GM19467 (cell line): ENCODE measurements at regions not wholly inside any gene's neighbourhood (a gene's known extent, or its start where the extent isn't known, plus 50 kb on each side); places are given as distances from the start of the nearest gene placed in this dataset.
"Not testable (repeated sequence)": the region's sequence is repeated elsewhere in the genome, so short reads cannot be mapped to it uniquely, and the experiment has no call there.

Source experiments
- ATAC-seq: cut with Tn5 transposase; IDR thresholded peaks from one replicate; pipeline ENCODE4 v1.9.1; 2021; ENCODE audit warnings: mild to moderate bottlenecking, moderate library complexity; ENCODE audit not compliant: unreplicated experiment

DNA sequence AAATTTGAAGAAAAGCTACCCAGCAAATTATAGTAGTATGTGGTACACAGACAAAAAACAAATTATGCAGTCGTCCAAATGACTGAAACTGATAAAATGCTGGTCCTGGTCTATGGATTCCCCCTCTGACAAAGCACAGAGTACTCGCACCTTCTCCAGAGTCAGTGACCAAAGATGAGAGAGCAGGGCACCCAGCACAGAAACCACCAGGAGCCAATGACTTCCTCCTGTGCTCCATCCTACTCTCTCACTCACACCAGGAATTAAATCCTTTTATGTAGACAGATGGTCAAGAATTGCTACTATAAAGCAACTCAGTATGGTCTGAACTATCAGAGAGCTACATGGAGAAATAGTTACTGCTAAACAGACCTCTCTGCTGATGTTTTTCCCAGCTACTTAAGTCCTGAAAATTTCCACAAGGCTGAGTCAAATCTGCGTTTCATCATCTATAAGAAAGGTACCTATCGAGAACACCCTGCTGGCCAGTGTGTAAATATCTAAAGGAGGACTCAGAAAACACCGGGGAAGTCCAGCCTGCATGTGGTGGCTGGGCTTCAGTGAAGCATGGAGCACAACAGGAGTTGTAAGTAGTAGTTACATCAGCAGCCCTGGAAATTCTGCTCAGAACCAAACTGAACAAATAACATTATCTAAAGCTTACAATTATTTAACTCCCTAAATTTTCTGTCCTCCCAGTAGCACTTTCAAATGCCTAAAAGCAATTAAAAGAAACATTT lies 84.5 kb upstream of the FBXO28 start:
- peak; percentile 69 for ATAC-seq

DNA sequence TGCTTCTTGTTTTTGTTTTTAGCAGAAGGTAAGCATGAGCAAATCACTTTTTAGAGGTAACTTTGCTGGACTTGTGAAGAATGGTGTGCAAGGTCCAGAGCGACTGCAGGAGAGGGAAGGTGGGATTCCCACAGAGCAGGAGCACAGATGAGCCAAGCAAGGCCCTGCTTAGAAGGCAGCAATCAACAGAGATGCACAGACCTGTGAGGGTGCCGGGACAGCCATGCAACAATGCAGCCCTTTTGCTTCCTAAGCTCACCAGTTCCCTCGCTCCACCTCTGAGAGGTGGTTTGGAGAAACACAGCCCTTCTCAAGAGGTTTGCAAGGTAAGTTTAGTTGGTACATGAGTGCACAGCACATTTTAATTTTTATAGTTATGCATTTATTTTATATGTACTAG lies 85.1 kb upstream of the FBXO28 start:
- not testable (repeated sequence) for ATAC-seq

DNA sequence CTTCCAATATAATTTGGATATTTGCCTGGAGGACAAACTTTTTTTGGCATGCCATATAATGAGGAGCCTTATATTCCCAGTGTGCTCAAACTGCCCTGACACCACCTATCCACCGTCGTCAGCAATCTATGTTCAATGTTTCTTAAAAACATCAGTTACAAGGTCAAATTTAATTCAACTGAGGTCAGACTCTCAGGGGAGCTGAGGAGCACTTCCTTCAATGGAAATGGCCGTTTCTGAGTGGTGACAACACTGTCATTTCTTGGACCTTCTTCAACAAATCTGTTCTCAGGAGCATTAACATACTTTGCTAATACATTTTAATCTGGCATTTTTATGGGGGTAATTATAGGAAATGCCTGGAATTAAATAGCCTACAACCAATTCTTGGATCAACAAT lies 90.8 kb upstream of the FBXO28 start:
- ATAC-seq, result not testable (repeated sequence)

DNA sequence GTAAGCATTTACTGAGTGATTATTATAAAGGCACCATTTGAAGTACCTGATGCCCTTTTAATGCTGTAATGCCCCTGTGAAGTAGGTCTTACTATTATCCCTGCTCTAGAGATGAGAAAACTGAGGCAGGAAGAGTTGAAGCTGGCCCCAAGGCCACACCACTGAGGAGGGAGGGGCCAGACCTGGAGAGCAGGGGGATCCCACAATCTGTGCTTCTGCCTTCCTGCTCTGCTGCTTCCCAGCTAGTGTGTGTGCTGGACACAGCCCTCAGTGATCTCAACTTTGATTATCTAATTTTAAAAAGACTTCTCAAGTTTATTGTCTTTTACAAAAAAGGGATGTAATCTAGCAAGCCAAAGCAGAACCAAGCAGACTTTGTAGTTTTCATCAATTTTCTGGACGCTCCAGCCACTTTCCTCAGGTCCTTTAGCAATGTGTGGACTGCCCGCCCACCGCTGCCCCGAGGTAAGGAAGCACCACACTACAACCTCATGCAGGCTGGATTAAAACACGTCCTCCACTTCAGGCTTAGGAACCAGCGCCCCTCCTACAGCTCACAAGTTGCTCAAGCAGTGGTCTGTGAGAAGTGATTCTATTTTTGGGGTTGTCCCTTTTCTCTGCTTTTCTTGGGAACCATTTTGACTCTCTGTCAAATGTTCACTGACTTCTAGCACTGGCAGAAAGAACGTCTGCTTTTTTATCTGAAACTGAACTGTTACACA lies 91.5 kb upstream of the FBXO28 start:
- ATAC-seq, result not testable (repeated sequence)

DNA sequence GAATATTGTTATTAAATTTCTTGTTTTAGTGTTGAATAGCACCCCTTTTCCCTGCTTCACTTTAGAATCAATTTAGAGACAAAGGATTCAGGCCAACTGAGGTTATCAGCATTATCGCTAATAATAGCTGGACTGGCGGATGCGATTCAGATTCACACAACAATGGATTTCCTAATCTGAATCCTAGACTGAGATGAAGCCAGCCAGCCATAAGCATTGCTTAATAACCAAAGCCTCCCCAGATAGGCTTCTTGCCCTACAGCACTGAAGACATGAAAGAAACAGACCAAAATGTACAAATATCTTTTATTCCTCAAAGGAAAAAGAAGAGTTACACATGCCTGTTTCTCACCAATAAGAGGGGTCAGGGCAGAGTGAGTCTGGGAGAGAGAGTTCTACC lies 94.0 kb upstream of the FBXO28 start:
- ATAC-seq, result not testable (repeated sequence)

DNA sequence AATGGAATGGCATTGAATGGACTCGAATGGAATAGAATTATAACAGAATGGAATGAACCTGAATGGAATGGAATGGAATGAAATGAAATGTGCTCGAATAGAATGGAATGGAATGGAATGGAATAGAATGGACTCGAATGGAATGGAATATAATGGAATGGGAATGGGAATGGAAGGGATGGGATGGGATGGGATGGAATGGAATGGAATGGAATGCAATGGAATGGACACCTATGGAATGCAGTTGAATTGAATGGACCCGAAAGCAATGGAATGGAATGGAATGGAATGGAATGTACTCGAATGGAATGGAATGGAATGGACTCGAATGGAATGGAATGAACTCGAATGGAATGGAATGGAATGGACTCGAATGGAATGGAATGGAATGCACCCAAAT lies 98.1 kb upstream of the FBXO28 start:
- not testable (repeated sequence) for ATAC-seq

DNA sequence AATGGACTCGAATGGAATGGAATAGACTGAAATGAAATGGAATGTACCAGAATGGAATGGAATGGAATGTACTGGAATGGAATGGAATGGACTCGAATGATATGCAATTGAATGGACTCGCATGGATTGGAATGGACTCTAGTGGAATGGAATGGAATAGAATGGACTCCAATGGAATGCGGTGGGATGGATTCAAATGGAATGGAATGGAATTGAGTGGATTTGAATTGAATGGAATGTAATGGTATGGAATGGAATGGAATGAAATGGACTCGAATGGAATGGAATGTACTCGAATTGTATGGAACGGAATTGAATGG lies 99.6 kb upstream of the FBXO28 start:
- no peak for ATAC-seq

DNA sequence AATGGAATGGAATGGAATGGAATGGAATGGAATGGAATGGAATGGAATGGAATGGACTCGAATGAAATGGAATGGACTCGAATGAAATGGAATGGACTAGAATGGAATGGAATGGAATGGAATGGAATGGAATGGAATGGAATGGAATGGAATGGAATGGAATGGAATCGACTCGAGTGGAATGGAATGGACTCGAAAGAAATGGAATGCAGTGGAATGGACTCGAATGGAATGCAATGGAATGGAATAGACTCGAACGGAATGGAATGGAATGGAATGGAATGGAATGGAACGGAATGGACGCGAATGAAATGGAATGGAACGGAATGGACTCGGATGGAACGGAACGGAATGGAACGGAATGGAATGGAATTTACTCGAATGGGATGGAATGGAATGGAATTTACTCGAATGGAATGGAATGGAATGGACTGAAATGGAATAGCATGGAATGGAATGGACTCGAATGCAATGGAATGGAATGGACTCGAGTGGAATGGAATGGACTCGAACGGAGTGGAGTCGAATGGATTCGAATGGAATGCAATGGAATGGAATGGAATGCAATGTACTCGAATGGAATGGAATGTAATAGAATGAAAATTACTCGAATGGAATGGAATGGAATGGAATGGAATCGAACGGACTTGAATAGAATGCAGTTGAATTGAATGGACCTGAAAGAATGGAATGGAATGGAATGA lies 100.1 kb upstream of the FBXO28 start:
- not testable (repeated sequence) for ATAC-seq

DNA sequence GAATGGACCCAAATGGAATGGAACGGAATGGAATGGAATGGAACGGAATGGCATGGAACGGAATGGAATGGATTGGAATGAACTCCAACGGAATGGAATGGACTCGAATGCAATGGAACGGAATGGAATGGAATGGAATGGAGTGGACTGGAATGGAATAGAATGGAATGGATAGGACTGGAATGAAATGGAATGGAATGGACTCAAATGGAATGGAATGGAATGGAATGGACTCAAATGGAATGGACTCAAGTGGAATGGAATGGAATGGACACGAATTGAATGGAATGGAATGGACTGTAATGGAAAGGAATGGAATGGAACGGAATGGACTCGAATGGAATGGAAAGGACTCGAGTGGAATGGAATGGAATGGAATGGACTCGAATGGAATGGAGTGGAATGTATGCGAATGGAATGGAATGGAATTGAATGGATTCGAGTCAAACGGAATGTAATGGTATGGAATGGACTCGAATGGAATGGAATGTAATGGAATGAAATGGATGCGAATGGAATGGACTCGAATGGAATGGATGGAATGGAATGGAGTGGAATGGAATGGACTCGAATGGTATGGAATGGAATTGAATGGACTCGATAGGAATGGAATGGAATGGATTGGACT lies 101.0 kb upstream of the FBXO28 start:
- not testable (repeated sequence) for ATAC-seq

DNA sequence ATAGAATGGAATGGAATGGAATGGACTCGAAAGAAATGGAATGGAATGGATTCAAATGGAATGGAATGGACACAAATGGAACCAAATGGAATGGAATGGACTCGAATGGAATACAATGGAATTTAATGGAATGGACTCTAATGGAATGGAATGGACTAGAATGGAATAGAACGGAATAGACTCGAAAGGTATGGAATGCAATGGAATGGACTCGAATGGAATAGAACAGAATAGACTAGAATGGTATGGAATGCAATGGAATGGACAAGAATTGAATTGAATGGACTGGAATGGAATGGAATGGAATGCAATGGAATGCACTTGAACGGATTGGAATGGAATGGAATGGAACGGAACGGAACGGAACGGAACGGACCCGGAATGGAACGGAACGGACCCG lies 101.7 kb upstream of the FBXO28 start:
- not testable (repeated sequence) for ATAC-seq

DNA sequence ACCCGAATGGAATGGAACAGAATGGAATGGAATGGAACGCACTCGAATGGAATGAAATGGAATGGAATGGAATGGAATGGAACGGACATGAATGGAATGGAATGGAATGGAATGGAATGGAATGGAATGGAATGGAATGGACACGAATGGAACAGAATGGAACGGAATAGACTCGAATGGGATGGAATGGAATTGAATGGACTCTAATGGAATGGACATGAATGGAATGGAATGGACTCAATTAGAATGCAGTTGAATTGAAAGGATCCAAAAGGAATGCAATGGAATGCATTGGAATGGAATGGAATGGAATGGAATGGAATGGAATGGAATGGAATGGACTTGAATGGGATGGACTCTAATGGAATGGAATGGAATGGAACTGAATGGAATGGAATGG lies 102.2 kb upstream of the FBXO28 start:
- ATAC-seq, result not testable (repeated sequence)

DNA sequence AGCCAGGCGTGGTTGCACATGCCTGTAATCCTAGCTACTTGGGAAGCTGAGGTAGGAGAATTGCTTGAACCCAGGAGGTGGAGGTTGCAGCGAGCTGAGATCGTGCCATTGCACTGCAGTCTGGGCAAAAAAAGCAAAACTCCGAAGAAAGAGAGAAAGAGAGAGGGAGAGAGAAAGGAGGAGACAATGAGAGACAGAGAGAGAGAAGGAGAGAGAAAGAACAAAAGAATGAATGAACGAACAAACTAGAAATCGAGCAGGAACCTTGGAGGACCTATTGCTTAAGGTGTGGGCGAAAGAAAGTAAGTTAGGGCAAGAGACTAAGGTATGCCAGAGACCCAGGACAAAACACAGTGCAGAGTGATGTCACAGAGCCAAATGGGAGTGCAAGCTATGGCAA lies 102.8 kb upstream of the FBXO28 start:
- not testable (repeated sequence) for ATAC-seq

DNA sequence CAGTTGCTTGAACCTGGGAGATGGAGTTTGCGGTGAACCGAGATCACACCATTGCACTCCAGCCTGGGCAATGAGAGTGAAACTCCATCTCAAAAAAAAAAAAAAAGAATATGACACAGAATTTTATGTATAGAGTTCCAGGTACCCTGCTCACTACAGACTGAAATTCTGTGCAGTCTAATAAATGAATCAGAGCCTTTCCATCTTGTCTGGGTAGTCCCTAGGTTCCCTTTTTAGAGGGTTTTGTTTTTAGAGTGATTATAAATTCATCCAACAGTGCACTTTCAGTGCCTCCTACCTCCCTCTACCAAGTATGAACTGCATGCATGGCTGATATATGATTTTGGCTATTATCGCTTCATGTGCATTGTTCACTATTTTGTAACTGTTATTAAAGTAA lies 107.9 kb upstream of the FBXO28 start:
- ATAC-seq, result not testable (repeated sequence)

DNA sequence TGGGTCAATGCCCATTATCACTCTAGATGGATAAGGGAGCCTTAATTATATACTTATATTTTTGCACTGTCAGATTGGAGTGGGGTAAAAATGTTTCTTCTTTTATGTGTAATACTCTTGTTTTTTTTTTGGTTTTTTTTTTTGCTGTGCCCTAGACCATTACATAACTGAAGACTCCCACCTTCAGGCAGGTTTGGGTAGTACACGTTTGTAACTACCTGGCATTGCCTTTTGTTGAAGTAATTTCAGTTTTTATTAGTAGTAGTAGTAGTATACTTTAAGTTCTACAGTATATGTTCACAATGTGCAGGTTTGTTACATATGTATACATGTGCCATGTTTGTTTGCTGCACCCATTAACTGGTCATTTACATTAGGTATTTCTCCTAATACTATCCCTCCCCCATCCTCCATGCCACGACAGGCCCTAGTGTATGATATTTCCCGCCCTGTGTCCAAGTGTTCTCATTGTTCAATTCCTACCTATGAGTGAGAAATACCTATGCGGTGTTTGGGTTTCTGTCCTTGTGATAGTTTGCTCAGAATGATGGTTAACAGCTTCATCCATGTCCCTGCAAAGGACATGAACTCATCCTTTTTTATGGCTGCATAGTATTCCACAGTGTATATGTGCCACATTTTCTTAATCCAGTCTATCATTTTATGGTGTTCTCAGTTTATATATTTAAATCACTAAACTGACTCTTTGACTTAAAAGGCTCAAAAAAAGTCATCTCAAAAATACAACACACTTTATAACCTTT lies 109.2 kb upstream of the FBXO28 start:
- ATAC-seq, result not testable (repeated sequence)

DNA sequence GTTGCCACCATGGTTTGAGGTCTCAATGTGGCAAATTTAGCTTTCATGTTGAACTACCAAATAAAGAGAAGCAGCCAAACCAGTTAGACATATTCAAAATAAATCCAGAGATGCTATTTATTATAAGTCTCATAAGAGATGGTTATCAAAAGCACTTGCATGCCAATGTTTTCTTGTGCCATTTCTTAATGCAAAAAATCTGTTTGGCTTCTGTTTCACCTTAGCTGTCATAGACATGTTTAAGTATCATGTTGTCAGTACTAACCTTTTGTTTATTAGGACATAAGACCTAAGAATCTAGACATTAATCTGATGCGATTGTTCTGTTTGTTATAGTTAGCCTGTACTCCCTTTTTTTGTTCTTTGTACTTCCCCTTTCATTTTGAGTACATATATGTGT lies 110.0 kb upstream of the FBXO28 start:
- not testable (repeated sequence) for ATAC-seq

DNA sequence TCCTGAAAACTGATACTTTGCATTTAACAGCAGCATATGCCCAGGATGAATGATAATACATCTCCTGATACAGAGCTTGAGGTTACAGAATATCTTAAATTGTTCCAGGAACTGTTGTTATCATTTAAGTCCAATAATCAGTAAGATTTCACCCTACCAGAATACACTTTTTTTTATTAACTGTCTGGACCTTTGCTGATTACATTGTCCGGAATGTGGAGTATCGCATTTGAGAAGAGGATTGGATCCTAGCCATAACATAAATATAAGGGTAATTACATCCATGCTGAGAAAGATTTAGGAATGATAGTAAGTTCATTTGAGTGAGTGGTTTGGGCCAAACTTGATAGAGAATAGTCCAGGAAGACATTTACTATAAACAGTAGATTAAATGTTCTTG lies 112.2 kb upstream of the FBXO28 start:
- ATAC-seq, result not testable (repeated sequence)

DNA sequence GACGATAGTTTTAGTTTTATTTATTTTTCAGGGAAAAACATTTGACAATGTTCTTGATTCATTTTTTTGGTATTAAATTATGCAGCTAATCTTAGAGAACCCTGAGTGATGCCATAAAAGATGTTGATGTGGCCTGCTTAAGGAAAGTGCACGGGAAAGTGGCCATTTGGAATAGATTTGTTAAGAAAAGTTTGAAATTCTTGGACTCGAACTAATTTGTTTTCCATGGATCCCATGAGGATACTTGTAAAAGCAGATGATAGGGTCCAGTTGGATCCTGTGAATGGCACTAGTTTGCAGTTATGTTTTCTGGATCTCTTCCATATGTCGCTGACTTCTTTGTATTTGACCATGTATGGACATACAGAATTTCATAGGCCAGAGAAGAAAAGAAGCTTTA lies 114.2 kb upstream of the FBXO28 start:
- not testable (repeated sequence) for ATAC-seq

DNA sequence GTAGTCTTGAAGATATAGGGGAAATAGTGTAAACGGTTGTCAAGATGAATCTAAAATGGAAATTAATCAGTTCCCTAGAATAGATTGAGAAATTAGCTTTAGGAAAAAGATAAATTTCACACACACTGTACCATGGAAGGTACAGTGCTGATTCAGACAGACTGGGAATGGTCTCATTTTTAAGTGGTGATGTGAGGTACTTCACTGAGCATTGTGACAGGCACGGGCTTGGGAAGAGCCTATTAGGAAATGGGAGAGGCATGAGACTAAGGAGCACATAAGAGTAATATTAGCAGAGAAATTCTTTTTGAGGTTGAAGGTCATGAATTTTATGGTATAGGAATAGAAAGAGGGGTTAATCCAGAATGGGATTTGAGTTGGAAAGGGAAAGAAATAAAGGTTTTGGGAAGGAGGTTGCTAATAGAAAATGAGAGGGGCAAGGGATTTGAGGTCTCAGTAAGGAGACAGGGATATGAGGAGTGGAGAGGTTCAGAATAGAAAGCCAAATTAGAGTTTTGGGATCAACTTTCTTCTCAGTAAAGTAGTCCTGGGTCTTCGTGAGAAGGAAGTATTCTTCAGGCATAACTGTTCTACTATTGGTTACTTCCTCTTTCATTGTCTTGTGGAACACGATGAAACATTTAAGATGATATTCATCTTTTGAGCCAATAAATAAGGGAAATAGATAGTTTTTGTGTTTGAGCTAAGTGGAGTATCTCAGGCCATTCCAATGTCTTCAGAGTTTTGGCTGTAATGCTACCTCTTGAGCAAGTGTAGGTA lies 115.0 kb upstream of the FBXO28 start:
- not testable (repeated sequence) for ATAC-seq

DNA sequence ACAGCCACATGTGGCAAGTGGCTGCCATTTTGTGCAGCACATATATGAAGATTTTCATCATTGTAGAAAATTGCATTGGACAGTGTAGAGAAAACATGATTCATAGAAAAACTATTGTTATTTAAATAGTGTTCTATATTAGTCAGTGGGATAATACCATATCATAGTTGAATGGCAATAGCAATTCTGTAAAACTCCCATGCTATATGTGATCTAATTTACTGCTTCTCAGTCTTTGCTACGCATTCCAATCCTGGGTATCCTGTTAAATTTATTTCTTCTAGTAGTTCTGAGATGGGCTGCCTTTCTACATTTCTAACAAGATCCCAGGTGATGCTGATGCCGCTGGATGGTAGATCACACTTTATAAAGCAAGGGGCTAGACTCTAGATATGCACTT lies 117.5 kb upstream of the FBXO28 start:
- ATAC-seq, result not testable (repeated sequence)
